Mesendoderm (in vitro differentiated cells): ENCODE measurements at regions not wholly inside any gene's neighbourhood (a gene's known extent, or its start where the extent isn't known, plus 50 kb on each side); places are given as distances from the start of the nearest gene placed in this dataset.

ENCODE experiments used
- DNase-seq: peaks from one replicate; pipeline ENCODE4 v3.0.0; 2013
- H2AK5ac ChIP-seq: 2 replicates; pipeline ENCODE4 v1.6.1; 2013; ENCODE audit warnings: low read length, inconsistent platforms
- H2BK120ac ChIP-seq: 2 replicates; pipeline ENCODE4 v1.6.1; 2013; ENCODE audit warnings: low read depth, mild to moderate bottlenecking, low read length, moderate library complexity, mixed read lengths
- H2BK15ac ChIP-seq: replicated peaks from 2 replicates; pipeline ENCODE4 v1.6.1; 2013; ENCODE audit warnings: low read depth, mild to moderate bottlenecking, moderate library complexity
- H2BK5ac ChIP-seq: 2 replicates; pipeline ENCODE4 v1.6.1; 2013; ENCODE audit warnings: low read length, inconsistent platforms
- H3K18ac ChIP-seq: 2 replicates; pipeline ENCODE4 v1.6.1; 2013; ENCODE audit warnings: mild to moderate bottlenecking, low read length, mixed read lengths
- H3K23ac ChIP-seq: one replicate; pipeline ENCODE4 v1.6.1; 2013; ENCODE audit warnings: low read length
- H3K27ac ChIP-seq: 2 replicates; pipeline ENCODE4 v1.5.1; 2013; ENCODE audit warnings: low read depth, mild to moderate bottlenecking, inconsistent platforms, low read length, moderate library complexity
- H3K27me3 ChIP-seq: 2 replicates; pipeline ENCODE4 v1.6.1; 2013; ENCODE audit warnings: low read length, control low read depth, mild to moderate bottlenecking, inconsistent platforms; ENCODE audit not compliant: insufficient read depth, poor library complexity
- H3K36me3 ChIP-seq: 2 replicates; pipeline ENCODE4 v1.6.1; 2013; ENCODE audit warnings: low read length, inconsistent platforms; ENCODE audit not compliant: control insufficient read depth, insufficient read depth
- H3K4ac ChIP-seq: one replicate; pipeline ENCODE4 v1.6.1; 2013; ENCODE audit warnings: low read depth, mild to moderate bottlenecking, low read length, moderate library complexity
- H3K4me1 ChIP-seq: 2 replicates; pipeline ENCODE4 v1.6.1; 2013; ENCODE audit warnings: low read depth, low read length, inconsistent platforms; ENCODE audit not compliant: control insufficient read depth
- H3K4me2 ChIP-seq: 2 replicates; pipeline ENCODE4 v1.6.1; 2013; ENCODE audit warnings: low read length
- H3K4me3 ChIP-seq: 2 replicates; pipeline ENCODE4 v1.5.1; 2013; ENCODE audit warnings: mild to moderate bottlenecking, low read length
- H3K56ac ChIP-seq: one replicate; pipeline ENCODE4 v1.6.1; 2013; ENCODE audit warnings: low read length
- H3K79me1 ChIP-seq: 2 replicates; pipeline ENCODE4 v1.6.1; 2013; ENCODE audit warnings: low read length, inconsistent platforms
- H3K79me2 ChIP-seq: 2 replicates; pipeline ENCODE4 v1.6.1; 2013; ENCODE audit warnings: mild to moderate bottlenecking, low read length; ENCODE audit not compliant: control insufficient read depth, insufficient read depth
- H3K9ac ChIP-seq: 2 replicates; pipeline ENCODE4 v1.6.1; 2013; ENCODE audit warnings: low read length, inconsistent platforms
- H4K5ac ChIP-seq: one replicate; pipeline ENCODE4 v1.6.1; 2013; ENCODE audit warnings: low read length
- H4K8ac ChIP-seq: one replicate; pipeline ENCODE4 v1.6.1; 2013; ENCODE audit warnings: low read depth, mild to moderate bottlenecking, control low read depth, low read length, moderate library complexity
- WGBS: extraction: QIAGEN DNeasy Blood & Tissue Kit; methylation state at CpG from one replicate; pipeline ENCODE4 v1.1.7; 2013; ENCODE audit warnings: low lambda C conversion rate, missing lambda C conversion rate; ENCODE audit not compliant: insufficient coverage; ENCODE audit errors: extremely low coverage; 5-methylcytosine and 5-hydroxymethylcytosine counted together

DNA sequence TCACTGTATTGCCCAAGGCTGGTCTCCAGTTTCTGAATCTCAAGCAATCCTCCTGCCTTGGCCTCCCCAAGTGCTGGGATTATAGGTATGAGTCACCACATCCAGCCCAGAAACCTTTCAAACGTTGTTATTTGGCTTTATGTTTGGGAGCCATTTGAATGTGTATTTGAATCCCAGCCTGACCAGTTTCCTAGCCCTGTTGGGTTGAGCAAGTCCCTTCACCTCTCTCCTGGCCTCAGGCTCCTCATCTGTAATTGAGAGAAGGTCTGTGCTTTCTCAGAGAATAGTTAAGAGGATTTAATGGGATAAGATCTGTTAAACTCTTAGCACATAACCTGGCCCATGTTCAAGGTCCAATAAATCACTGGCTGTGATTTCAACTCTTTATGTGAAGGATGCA, 385.8 kb upstream of the RBFOX1 start:
- no peak overlapping the region for H3K4ac ChIP-seq
- no peaks in the 10 kb centered on the region for H3K79me2 ChIP-seq
- H3K23ac ChIP-seq: no peak overlapping the region
- H3K4me2 ChIP-seq: no peak overlapping the region
- H2BK5ac ChIP-seq: no peak overlapping the region
- no peaks in the 10 kb centered on the region for H3K4me1 ChIP-seq
- no peak overlapping the region for H3K27ac ChIP-seq
- peak; percentile 27 for DNase-seq
- no peak overlapping the region for H3K18ac ChIP-seq
- H3K56ac ChIP-seq: no peak overlapping the region
- no peaks in the 10 kb centered on the region for H3K36me3 ChIP-seq
- no peak overlapping the region for H4K8ac ChIP-seq
- no CpG with 5 or more reads among the region's 1 CpG for WGBS
- H2BK120ac ChIP-seq: no peak overlapping the region
- H2BK15ac ChIP-seq: no peak overlapping the region
- no peak overlapping the region for H3K4me3 ChIP-seq
- H3K9ac ChIP-seq: no peak overlapping the region
- H3K27me3 ChIP-seq: no peaks in the 10 kb centered on the region
- H3K79me1 ChIP-seq: no peaks in the 10 kb centered on the region
- H4K5ac ChIP-seq: no peak overlapping the region
- no peak overlapping the region for H2AK5ac ChIP-seq

GRCh38 chr16:6946106-6946505, 386.5 kb upstream of the RBFOX1 start:
- WGBS: no CpG with 5 or more reads among the region's 1 CpG
- Histone ChIP-seq H4K8ac (no peak overlapping the region), H3K56ac (no peak overlapping the region), H2AK5ac (no peak overlapping the region), H3K23ac (no peak overlapping the region), H3K4me1 (no peaks in the 10 kb centered on the region), H3K36me3 (no peaks in the 10 kb centered on the region), H2BK120ac (no peak overlapping the region), H2BK15ac (no peak overlapping the region), H3K27me3 (no peaks in the 10 kb centered on the region), H2BK5ac (no peak overlapping the region), H3K4me2 (no peak overlapping the region), H4K5ac (no peak overlapping the region), H3K79me2 (no peaks in the 10 kb centered on the region), H3K27ac (no peak overlapping the region), H3K79me1 (no peaks in the 10 kb centered on the region), H3K9ac (no peak overlapping the region), H3K4me3 (no peak overlapping the region), H3K4ac (no peak overlapping the region), H3K18ac (no peak overlapping the region)
- no peak for DNase-seq

- Histone ChIP-seq H3K23ac (no peak overlapping the region), H4K8ac (no peak overlapping the region), H2AK5ac (no peak overlapping the region), H4K5ac (no peak overlapping the region), H2BK15ac (no peak overlapping the region), H3K79me1 (no peaks in the 10 kb centered on the region), H3K4me1 (no peaks in the 10 kb centered on the region), H2BK5ac (no peak overlapping the region), H3K27me3 (no peaks in the 10 kb centered on the region), H3K18ac (no peak overlapping the region), H3K4ac (no peak overlapping the region), H3K56ac (no peak overlapping the region), H3K27ac (no peak overlapping the region), H3K79me2 (no peaks in the 10 kb centered on the region), H3K4me2 (no peak overlapping the region), H3K9ac (no peak overlapping the region), H3K4me3 (no peak overlapping the region), H3K36me3 (no peaks in the 10 kb centered on the region), H2BK120ac (no peak overlapping the region)
- WGBS: no CpG with 5 or more reads among the region's 5 CpGs
- no peak for DNase-seq
Observed at GRCh38 chr16:6940968-6941367, 391.7 kb upstream of the RBFOX1 start.

DNA sequence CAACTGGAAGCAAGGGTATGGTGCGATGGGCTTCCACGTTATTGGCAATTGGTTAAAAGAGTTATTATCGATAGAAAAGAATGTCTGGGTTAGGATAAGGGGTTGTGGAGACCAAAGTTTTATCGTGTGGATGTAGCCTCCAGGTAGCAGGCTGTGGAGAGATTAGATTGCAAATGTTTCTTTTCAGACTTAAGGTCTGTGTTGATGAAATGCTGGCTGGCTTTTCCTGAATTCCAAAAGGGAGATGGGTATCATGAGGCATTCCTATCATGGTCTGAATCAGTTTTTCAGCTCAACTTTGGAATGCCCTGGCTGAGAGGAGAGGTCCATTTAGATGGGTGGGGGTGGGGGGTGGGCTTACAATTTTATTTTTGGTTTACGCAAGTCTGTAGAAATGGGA, 395.0 kb upstream of the RBFOX1 start:
- H3K23ac ChIP-seq: no peak overlapping the region
- no peak overlapping the region for H3K56ac ChIP-seq
- no peak overlapping the region for H2AK5ac ChIP-seq
- no peak overlapping the region for H2BK120ac ChIP-seq
- no peak overlapping the region for H3K27ac ChIP-seq
- no peak overlapping the region for H2BK5ac ChIP-seq
- H4K5ac ChIP-seq: no peak overlapping the region
- peak; percentile 76 for DNase-seq
- no peaks in the 10 kb centered on the region for H3K79me2 ChIP-seq
- H3K4me2 ChIP-seq: no peak overlapping the region
- no peak overlapping the region for H3K9ac ChIP-seq
- WGBS: no CpG with 5 or more reads among the region's 5 CpGs
- H3K4me3 ChIP-seq: no peak overlapping the region
- no peak overlapping the region for H4K8ac ChIP-seq
- H3K79me1 ChIP-seq: no peaks in the 10 kb centered on the region
- H3K27me3 ChIP-seq: no peaks in the 10 kb centered on the region
- H3K36me3 ChIP-seq: no peaks in the 10 kb centered on the region
- H3K4ac ChIP-seq: no peak overlapping the region
- H3K18ac ChIP-seq: no peak overlapping the region
- no peaks in the 10 kb centered on the region for H3K4me1 ChIP-seq
- H2BK15ac ChIP-seq: no peak overlapping the region

DNA sequence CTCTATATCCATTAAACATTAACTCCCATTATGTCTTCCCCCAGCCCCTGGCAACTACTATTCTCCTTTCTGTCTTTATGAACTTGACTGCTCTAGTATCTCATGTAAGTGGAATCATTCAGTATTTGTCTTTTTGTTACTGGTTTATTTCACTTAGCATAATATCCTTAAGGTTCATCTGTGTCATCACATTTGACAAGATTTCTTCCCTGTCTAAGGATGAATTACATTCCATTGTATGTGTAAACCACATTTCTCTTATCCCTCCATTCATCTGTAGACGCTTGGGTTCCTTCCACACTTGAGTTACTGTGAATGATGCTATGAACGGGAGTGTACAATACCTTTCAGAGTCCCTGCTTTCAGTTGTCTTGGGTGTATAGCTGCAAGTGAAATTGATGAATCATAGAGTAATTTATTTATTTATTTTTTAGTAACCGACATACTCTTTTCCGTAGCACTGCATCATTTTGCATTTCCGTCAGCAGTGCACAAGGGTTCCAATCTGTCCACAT, 399.7 kb upstream of the RBFOX1 start:
- Histone ChIP-seq H3K4ac (no peak overlapping the region), H4K5ac (no peak overlapping the region), H3K9ac (no peak overlapping the region), H2BK120ac (no peak overlapping the region), H2BK15ac (no peak overlapping the region), H3K79me2 (no peaks in the 10 kb centered on the region), H2AK5ac (no peak overlapping the region), H3K23ac (no peak overlapping the region), H3K56ac (no peak overlapping the region), H3K79me1 (no peaks in the 10 kb centered on the region), H3K4me3 (no peak overlapping the region), H2BK5ac (no peak overlapping the region), H3K36me3 (no peaks in the 10 kb centered on the region), H4K8ac (no peak overlapping the region), H3K27me3 (no peaks in the 10 kb centered on the region), H3K4me2 (no peak overlapping the region), H3K27ac (no peak overlapping the region), H3K4me1 (no peaks in the 10 kb centered on the region), H3K18ac (no peak overlapping the region)
- no peak for DNase-seq
- no CpG with 5 or more reads among the region's 5 CpGs for WGBS

GRCh38 chr16:6929868-6930267, 402.8 kb upstream of the RBFOX1 start:
- Histone ChIP-seq H3K56ac (no peak overlapping the region), H2BK120ac (no peak overlapping the region), H4K8ac (no peak overlapping the region), H3K23ac (no peak overlapping the region), H4K5ac (no peak overlapping the region), H3K4me1 (no peaks in the 10 kb centered on the region), H3K27me3 (no peaks in the 10 kb centered on the region), H3K36me3 (no peaks in the 10 kb centered on the region), H2BK15ac (no peak overlapping the region), H2BK5ac (no peak overlapping the region), H3K4ac (no peak overlapping the region), H3K79me2 (no peaks in the 10 kb centered on the region), H3K27ac (no peak overlapping the region), H3K79me1 (no peaks in the 10 kb centered on the region), H3K4me3 (no peak overlapping the region), H3K18ac (no peak overlapping the region), H3K4me2 (no peak overlapping the region), H2AK5ac (no peak overlapping the region), H3K9ac (no peak overlapping the region)
- no CpG with 5 or more reads among the region's 4 CpGs for WGBS
- DNase-seq: peak; percentile 28
